ENCODE measurements at regions not wholly inside any gene's neighbourhood (a gene's known extent, or its start where the extent isn't known, plus 50 kb on each side); places are given as distances from the start of the nearest gene placed in this dataset.

- POLR2A ChIA-PET: interaction anchor here (0.7 kb wide), 1 partner anchor 255 kb away, joined by 6 read pairs; no protein-coding TSS in a partner anchor
- no TSS peak for BruUV-seq (replicated peaks)
- RAD21 ChIA-PET (ENCODE audit: unreplicated experiment): no interaction called here
- no peak overlapping the region for H3K27ac ChIP-seq (ENCODE audit: control insufficient read depth, insufficient read depth)
- H3K4me1 ChIP-seq (ENCODE audit: control insufficient read depth, insufficient read depth, low read length): no peaks in the 10 kb centered on the region
- TF ChIP-seq SIX5 (IDR thresholded peaks at IDR 0.05; ENCODE audit: low read depth, low read length, severe bottlenecking): no peak
- TF ChIP-seq EGR1 (IDR thresholded peaks at IDR 0.05; ENCODE audit: borderline replicate concordance in 1 of 2, low read depth in 2 of 2, low read length in 2 of 2): no peak
- TF ChIP-seq USF1 (IDR thresholded peaks at IDR 0.05; ENCODE audit: borderline replicate concordance, extremely low read length, insufficient read depth, low read depth, low read length): no peak
- no peak for TF ChIP-seq BRCA1 (IDR thresholded peaks at IDR 0.05; ENCODE audit: low read depth, low read length)
- no peak for TF ChIP-seq DPF2 (IDR thresholded peaks at IDR 0.05)
- TF ChIP-seq SREBF2 (IDR thresholded peaks at IDR 0.05; ENCODE audit: low read length): no peak
- CTCF ChIA-PET: no interaction called here
- ATAC-seq: no peak
- H3K27me3 ChIP-seq (replicated peaks in 1 of 2; ENCODE audit: control insufficient read depth in 2 of 2, insufficient read depth in 2 of 2, low read length in 1 of 2): no peaks in the 10 kb centered on the region
- H4K20me1 ChIP-seq (ENCODE audit: control insufficient read depth, insufficient read depth): no peaks in the 10 kb centered on the region
- H3K9me3 ChIP-seq (replicated peaks; ENCODE audit: control insufficient read depth, insufficient read depth, low read length): no peaks in the 10 kb centered on the region
- no peaks in the 10 kb centered on the region for H3K36me3 ChIP-seq (ENCODE audit: control insufficient read depth in 2 of 2, insufficient read depth in 2 of 2, low read length in 1 of 2)
- H2AFZ ChIP-seq (ENCODE audit: control insufficient read depth, low read depth, low read length): no peak overlapping the region
- in situ Hi-C loops (cut with MboI) (no loop called here), intact Hi-C loops (cut with micrococcal nuclease; ENCODE audit: unreplicated experiment) (no loop called here)
- no peak overlapping the region for H3K4me2 ChIP-seq (ENCODE audit: control insufficient read depth, insufficient read depth)
- DNase-seq (ENCODE audit: low read depth, low spot score): no peak
- H3K9ac ChIP-seq (ENCODE audit: control insufficient read depth, insufficient read depth, low read length): no peak overlapping the region
- no peaks in the 10 kb centered on the region for H3K79me2 ChIP-seq (ENCODE audit: control insufficient read depth, insufficient read depth, low read length)
- FAIRE-seq: no peak
- no peak overlapping the region for H3K4me3 ChIP-seq
- SMC1A ChIA-PET (ENCODE audit: uncharacterized antibody, unreplicated experiment): interaction anchor here (1.7 kb wide), 1 partner anchor 12 kb away, joined by 3 read pairs; no protein-coding TSS in a partner anchor
These were observed 169.4 kb upstream of the NRXN1 start for GRCh38 chr2:51201295-51201694.

- Histone ChIP-seq H3K79me2 (ENCODE audit: control insufficient read depth, insufficient read depth, low read length) (no peaks in the 10 kb centered on the region), H3K4me1 (ENCODE audit: control insufficient read depth, insufficient read depth, low read length) (no peaks in the 10 kb centered on the region), H3K9ac (ENCODE audit: control insufficient read depth, insufficient read depth, low read length) (no peak overlapping the region), H3K4me3 (no peak overlapping the region), H3K9me3 (replicated peaks; ENCODE audit: control insufficient read depth, insufficient read depth, low read length) (no peaks in the 10 kb centered on the region; the same call in 2 of the 3 replicates), H3K27me3 (replicated peaks in 1 of 2; ENCODE audit: control insufficient read depth in 2 of 2, insufficient read depth in 2 of 2, low read length in 1 of 2) (no peaks in the 10 kb centered on the region), H2AFZ (ENCODE audit: control insufficient read depth, low read depth, low read length) (no peak overlapping the region), H3K4me2 (ENCODE audit: control insufficient read depth, insufficient read depth) (no peak overlapping the region), H3K36me3 (ENCODE audit: control insufficient read depth in 2 of 2, insufficient read depth in 2 of 2, low read length in 1 of 2) (no peaks in the 10 kb centered on the region), H3K27ac (ENCODE audit: control insufficient read depth, insufficient read depth) (no peak overlapping the region), H4K20me1 (ENCODE audit: control insufficient read depth, insufficient read depth) (no peaks in the 10 kb centered on the region)
- ChIA-PET POLR2A (no interaction called here), CTCF (no interaction called here), SMC1A (ENCODE audit: uncharacterized antibody, unreplicated experiment) (no interaction called here), RAD21 (ENCODE audit: unreplicated experiment) (interaction anchor here (0.8 kb wide), 1 partner anchor 26 kb away, joined by 3 read pairs; no protein-coding TSS in a partner anchor)
- whole genome bisulfite sequencing (ENCODE audit: insufficient coverage, insufficient replicate concordance, low lambda C conversion rate, missing lambda C conversion rate): 60% methylated on average over 10 of the region's 10 CpGs
- in situ Hi-C loops (cut with MboI) (no loop called here), intact Hi-C loops (cut with micrococcal nuclease; ENCODE audit: unreplicated experiment) (no loop called here)
- FAIRE-seq (no peak), DNase-seq (ENCODE audit: low read depth, low spot score) (no peak), ATAC-seq (no peak)
- no TSS peak for BruUV-seq (replicated peaks)
- TF ChIP-seq NFIC (IDR thresholded peaks at IDR 0.05; ENCODE audit: low read depth, low read length) (no peak), BACH1 (IDR thresholded peaks at IDR 0.05; ENCODE audit: borderline replicate concordance) (no peak), SKIL (IDR thresholded peaks at IDR 0.05; ENCODE audit: low read depth, poor library complexity, severe bottlenecking) (no peak), ZNF622 (IDR thresholded peaks at IDR 0.05) (no peak), ZNF687 (IDR thresholded peaks at IDR 0.05) (no peak), RB1 (IDR thresholded peaks at IDR 0.05; ENCODE audit: borderline replicate concordance) (no peak)
These were observed 162.7 kb upstream of the NRXN1 start for GRCh38 chr2:51194656-51195055.
